HG03439 (cell line): ENCODE measurements at regions not wholly inside any gene's neighbourhood (a gene's known extent, or its start where the extent isn't known, plus 50 kb on each side); places are given as distances from the start of the nearest gene placed in this dataset.

Source experiments
- ATAC-seq: cut with Tn5 transposase; IDR thresholded peaks from one replicate; pipeline ENCODE4 v1.9.1; 2021; ENCODE audit warnings: mild to moderate bottlenecking, moderate library complexity; ENCODE audit not compliant: unreplicated experiment

GRCh38 chr13:47211106-47211505 is 314.3 kb upstream of the HTR2A start:
- no peak for ATAC-seq

- no peak for ATAC-seq
Observed at GRCh38 chr13:47206111-47206510, 309.3 kb upstream of the HTR2A start.

- no peak for ATAC-seq
Observed at GRCh38 chr13:47190696-47191305, 293.9 kb upstream of the HTR2A start.

GRCh38 chr13:47188802-47189201 is 291.9 kb upstream of the HTR2A start:
- no peak for ATAC-seq

- ATAC-seq, result no peak
Observed at GRCh38 chr13:47186471-47186870, 289.6 kb upstream of the HTR2A start.

- no peak for ATAC-seq
Observed at GRCh38 chr13:47184321-47184720, 287.5 kb upstream of the HTR2A start.

GRCh38 chr13:47179321-47179720 is 282.5 kb upstream of the HTR2A start:
- no peak for ATAC-seq

GRCh38 chr13:47178090-47178950 is 281.5 kb upstream of the HTR2A start:
- ATAC-seq, result no peak

GRCh38 chr13:47175172-47175866 is 278.5 kb upstream of the HTR2A start:
- ATAC-seq, result no peak

- ATAC-seq, result no peak
Observed at GRCh38 chr13:47170971-47171370, 274.1 kb upstream of the HTR2A start.

GRCh38 chr13:47168618-47169017 is 271.8 kb upstream of the HTR2A start:
- no peak for ATAC-seq

- no peak for ATAC-seq
Observed at GRCh38 chr13:47168066-47168465, 271.2 kb upstream of the HTR2A start.

- ATAC-seq, result no peak
Observed at GRCh38 chr13:47166336-47166735, 269.5 kb upstream of the HTR2A start.

GRCh38 chr13:47159853-47160550 is 263.1 kb upstream of the HTR2A start:
- ATAC-seq, result no peak

GRCh38 chr13:47158593-47158992 is 261.7 kb upstream of the HTR2A start:
- no peak for ATAC-seq

GRCh38 chr13:47148543-47148942 is 251.7 kb upstream of the HTR2A start:
- ATAC-seq, result no peak

- no peak for ATAC-seq
Observed at GRCh38 chr13:47147812-47148119, 250.9 kb upstream of the HTR2A start.

- ATAC-seq, result peak; percentile 94
Observed at GRCh38 chr13:47146991-47147811, 250.3 kb upstream of the HTR2A start.

GRCh38 chr13:47146136-47146535 is 249.3 kb upstream of the HTR2A start:
- no peak for ATAC-seq

- no peak for ATAC-seq
Observed at GRCh38 chr13:47144782-47145181, 247.9 kb upstream of the HTR2A start.

GRCh38 chr13:47142105-47142504 is 245.3 kb upstream of the HTR2A start:
- no peak for ATAC-seq
